DOHH2 (cell line): ENCODE measurements at regions not wholly inside any gene's neighbourhood (a gene's known extent, or its start where the extent isn't known, plus 50 kb on each side); places are given as distances from the start of the nearest gene placed in this dataset.

Experiments used
- H3F3A ChIP-seq: fragments of 200-600 bp; sonication (generic), shearing (Covaris generic); 2 replicates; pipeline ENCODE4 v1.6.0; 2016; ENCODE audit warnings: antibody characterized with exemption, mild to moderate bottlenecking; ENCODE audit not compliant: control insufficient read depth, insufficient read depth
- H3K27ac ChIP-seq: fragments of 200-600 bp; sonication (generic); 2 replicates; pipeline ENCODE4 v1.5.1; 2014; ENCODE audit warnings: low read depth, mild to moderate bottlenecking, low read length, moderate library complexity
- H3K27me3 ChIP-seq: fragments of 200-600 bp; sonication (generic); 2 replicates; pipeline ENCODE4 v1.6.1; 2014; ENCODE audit warnings: mild to moderate bottlenecking, low read length, mixed read lengths; ENCODE audit not compliant: control insufficient read depth
- H3K36me3 ChIP-seq: fragments of 200-600 bp; sonication (generic); 2 replicates; pipeline ENCODE4 v1.6.1; 2014; ENCODE audit warnings: mild to moderate bottlenecking, low read length, moderate library complexity, mixed read lengths; ENCODE audit not compliant: control insufficient read depth
- H3K4me1 ChIP-seq: fragments of 200-600 bp; sonication (generic); 2 replicates; pipeline ENCODE4 v1.6.1; 2014; ENCODE audit warnings: mild to moderate bottlenecking, low read length, mixed read lengths; ENCODE audit not compliant: control insufficient read depth
- H3K4me2 ChIP-seq: fragments of 200-600 bp; sonication (generic); 2 replicates; pipeline ENCODE4 v1.6.0; 2014; ENCODE audit warnings: mild to moderate bottlenecking, low read length, moderate library complexity
- H3K4me3 ChIP-seq: fragments of 200-600 bp; sonication (generic); 2 replicates; pipeline ENCODE4 v1.5.1; 2014; ENCODE audit warnings: mild to moderate bottlenecking, low read length, mixed read lengths
- H3K79me2 ChIP-seq: fragments of 200-600 bp; sonication (generic); 2 replicates; pipeline ENCODE4 v1.6.1; 2014; ENCODE audit warnings: mild to moderate bottlenecking, low read length, mixed read lengths; ENCODE audit not compliant: control insufficient read depth
- H3K9me2 ChIP-seq: fragments of 200-600 bp; sonication (generic); replicated peaks from 2 replicates; pipeline ENCODE4 v1.6.1; 2014; ENCODE audit warnings: mild to moderate bottlenecking, low read length, mixed read lengths; ENCODE audit not compliant: control insufficient read depth
- H3K9me3 ChIP-seq: fragments of 200-600 bp; sonication (generic); 2 replicates; pipeline ENCODE4 v1.6.1; 2014; ENCODE audit warnings: antibody characterized with exemption, low read length, mixed read lengths; ENCODE audit not compliant: control insufficient read depth, insufficient read depth
- H4K20me1 ChIP-seq: fragments of 200-600 bp; sonication (generic); 2 replicates; pipeline ENCODE4 v1.6.0; 2014; ENCODE audit warnings: low read depth, mild to moderate bottlenecking, antibody characterized with exemption, low read length, moderate library complexity; ENCODE audit not compliant: control insufficient read depth, insufficient read depth
- EZH2phosphoT487 ChIP-seq: fragments of 200-600 bp; sonication (generic); IDR thresholded peaks from 2 replicates; pipeline ENCODE4 v1.6.1; 2017; ENCODE audit warnings: borderline replicate concordance, mild to moderate bottlenecking, antibody characterized with exemption, low read length, moderate library complexity, mixed read lengths
- TF ChIP-seq, protein P1 (sequence below): fragments of 200-600 bp; sonication (generic); IDR thresholded peaks from one replicate; pipeline ENCODE4 v1.5.1; 2014; ENCODE audit warnings: antibody characterized with exemption, mild to moderate bottlenecking, low read depth, low read length; ENCODE audit not compliant: poor library complexity, severe bottlenecking

GRCh38 chr6:169022079-169022478 lies 231.6 kb downstream of the THBS2 start:
- Histone ChIP-seq H3K9me3 (peaks cover 28% of the 10 kb centered on the region), H3K27ac (no peak overlapping the region), H3K79me2 (no peaks in the 10 kb centered on the region), H3K36me3 (no peaks in the 10 kb centered on the region), H3K4me2 (no peak overlapping the region), H3K27me3 (no peaks in the 10 kb centered on the region), H3K9me2 (no peaks in the 10 kb centered on the region), H3F3A (peaks cover 4% of the 10 kb centered on the region; the same call in 1 of the 2 replicates), H3K4me3 (no peak overlapping the region), H3K4me1 (no peaks in the 10 kb centered on the region), H4K20me1 (no peaks in the 10 kb centered on the region)
- TF ChIP-seq, protein P1, sequence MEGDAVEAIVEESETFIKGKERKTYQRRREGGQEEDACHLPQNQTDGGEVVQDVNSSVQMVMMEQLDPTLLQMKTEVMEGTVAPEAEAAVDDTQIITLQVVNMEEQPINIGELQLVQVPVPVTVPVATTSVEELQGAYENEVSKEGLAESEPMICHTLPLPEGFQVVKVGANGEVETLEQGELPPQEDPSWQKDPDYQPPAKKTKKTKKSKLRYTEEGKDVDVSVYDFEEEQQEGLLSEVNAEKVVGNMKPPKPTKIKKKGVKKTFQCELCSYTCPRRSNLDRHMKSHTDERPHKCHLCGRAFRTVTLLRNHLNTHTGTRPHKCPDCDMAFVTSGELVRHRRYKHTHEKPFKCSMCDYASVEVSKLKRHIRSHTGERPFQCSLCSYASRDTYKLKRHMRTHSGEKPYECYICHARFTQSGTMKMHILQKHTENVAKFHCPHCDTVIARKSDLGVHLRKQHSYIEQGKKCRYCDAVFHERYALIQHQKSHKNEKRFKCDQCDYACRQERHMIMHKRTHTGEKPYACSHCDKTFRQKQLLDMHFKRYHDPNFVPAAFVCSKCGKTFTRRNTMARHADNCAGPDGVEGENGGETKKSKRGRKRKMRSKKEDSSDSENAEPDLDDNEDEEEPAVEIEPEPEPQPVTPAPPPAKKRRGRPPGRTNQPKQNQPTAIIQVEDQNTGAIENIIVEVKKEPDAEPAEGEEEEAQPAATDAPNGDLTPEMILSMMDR, result no peak
- no peak for TF ChIP-seq EZH2phosphoT487

DNA sequence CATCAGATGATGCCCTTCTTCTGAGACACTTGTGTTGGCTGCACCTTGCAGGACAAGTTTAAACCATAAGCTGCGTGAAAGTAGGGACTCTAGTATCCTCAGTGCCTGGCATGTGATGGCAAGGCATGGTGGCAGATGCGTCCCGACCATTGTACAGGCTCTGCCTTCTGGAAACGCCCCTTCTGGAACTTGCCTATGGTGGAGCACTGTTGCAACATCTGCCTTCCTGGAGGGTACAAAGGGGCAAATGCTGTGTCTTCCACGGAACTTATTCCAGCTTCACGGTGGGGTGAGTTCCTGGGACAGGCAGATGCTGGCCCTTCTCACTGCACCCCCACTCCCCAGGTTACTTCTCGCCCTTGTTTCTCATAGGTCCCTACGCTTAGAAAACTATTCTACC lies 232.8 kb downstream of the THBS2 start:
- Histone ChIP-seq H3K79me2 (no peaks in the 10 kb centered on the region), H4K20me1 (no peaks in the 10 kb centered on the region), H3K9me2 (no peaks in the 10 kb centered on the region), H3K4me2 (no peak overlapping the region), H3F3A (peaks cover 4% of the 10 kb centered on the region; the same call in 1 of the 2 replicates), H3K4me3 (no peak overlapping the region), H3K4me1 (no peaks in the 10 kb centered on the region), H3K27me3 (no peaks in the 10 kb centered on the region), H3K36me3 (no peaks in the 10 kb centered on the region), H3K27ac (no peak overlapping the region), H3K9me3 (peaks cover 22% of the 10 kb centered on the region; the same call in 1 of the 2 replicates)
- TF ChIP-seq EZH2phosphoT487, result no peak
- TF ChIP-seq, protein P1, result no peak

GRCh38 chr6:169019727-169020491 lies 233.7 kb downstream of the THBS2 start:
- no peaks in the 10 kb centered on the region for H3K36me3 ChIP-seq
- H3K4me2 ChIP-seq, result no peak overlapping the region

More at GRCh38 chr6:169019727-169020491, 233.7 kb downstream of the THBS2 start:
- no peaks in the 10 kb centered on the region for H3K4me1 ChIP-seq
- no peaks in the 10 kb centered on the region for H4K20me1 ChIP-seq
- no peaks in the 10 kb centered on the region for H3K27me3 ChIP-seq
- no peak overlapping the region for H3K4me3 ChIP-seq
- H3K9me2 ChIP-seq, result no peaks in the 10 kb centered on the region
- H3K9me3 ChIP-seq, result peaks cover 17% of the 10 kb centered on the region; the same call in 1 of the 2 replicates
- H3F3A ChIP-seq, result no peaks in the 10 kb centered on the region
- no peak for TF ChIP-seq EZH2phosphoT487
- TF ChIP-seq, protein P1, result no peak
- no peaks in the 10 kb centered on the region for H3K79me2 ChIP-seq
- no peak overlapping the region for H3K27ac ChIP-seq
